Activated naive CD4-positive, alpha-beta T cell treated with anti-CD3 and anti-CD28 coated beads, Interleukin-2, amount 10 ng/mL, durations not matched to agents 7 days and 5 days (primary cell): ENCODE measurements at regions not wholly inside any gene's neighbourhood (a gene's known extent, or its start where the extent isn't known, plus 50 kb on each side); places are given as distances from the start of the nearest gene placed in this dataset.
"Not testable (repeated sequence)": the region's sequence is repeated elsewhere in the genome, so short reads cannot be mapped to it uniquely, and the experiment has no call there.

Experiments
- CTCF ChIA-PET: fragments of 350-600 bp; sonication (Branson Sonifier 250); formaldehyde crosslinking; loops from one replicate; lab custom pipeline; 2021; ENCODE audit warnings: antibody characterized with exemption; lab: Charles Lee
- DNase-seq: peaks from one replicate; pipeline ENCODE4 v3.0.0-alpha.2; 2020
- H3K27ac Mint-ChIP-seq: one replicate; pipeline ENCODE4 v1.8.0; 2021; ENCODE audit warnings: mild to moderate bottlenecking, moderate library complexity, mixed read lengths
- H3K27me3 Mint-ChIP-seq: one replicate; pipeline ENCODE4 v1.8.0; 2021; ENCODE audit warnings: mild to moderate bottlenecking, mixed read lengths
- H3K36me3 Mint-ChIP-seq: one replicate; pipeline ENCODE4 v1.8.0; 2021; ENCODE audit warnings: mixed read lengths
- H3K4me1 Mint-ChIP-seq: one replicate; pipeline ENCODE4 v1.8.0; 2021; ENCODE audit warnings: mixed read lengths
- H3K4me3 Mint-ChIP-seq: one replicate; pipeline ENCODE4 v1.8.0; 2021; ENCODE audit warnings: mild to moderate bottlenecking, moderate library complexity, mixed read lengths
- H3K9me3 Mint-ChIP-seq: one replicate; pipeline ENCODE4 v1.8.0; 2021; ENCODE audit warnings: mixed read lengths

GRCh38 chr7:19560111-19560883 is 148.5 kb downstream of the POLR1F start:
- H3K36me3 Mint-ChIP-seq: no peaks in the 10 kb centered on the region
- CTCF ChIA-PET: no interaction called here
- no peak overlapping the region for H3K4me3 Mint-ChIP-seq
- no peaks in the 10 kb centered on the region for H3K9me3 Mint-ChIP-seq
- DNase-seq: no peak
- H3K27me3 Mint-ChIP-seq: no peaks in the 10 kb centered on the region
- H3K4me1 Mint-ChIP-seq: no peaks in the 10 kb centered on the region
- no peak overlapping the region for H3K27ac Mint-ChIP-seq

DNA sequence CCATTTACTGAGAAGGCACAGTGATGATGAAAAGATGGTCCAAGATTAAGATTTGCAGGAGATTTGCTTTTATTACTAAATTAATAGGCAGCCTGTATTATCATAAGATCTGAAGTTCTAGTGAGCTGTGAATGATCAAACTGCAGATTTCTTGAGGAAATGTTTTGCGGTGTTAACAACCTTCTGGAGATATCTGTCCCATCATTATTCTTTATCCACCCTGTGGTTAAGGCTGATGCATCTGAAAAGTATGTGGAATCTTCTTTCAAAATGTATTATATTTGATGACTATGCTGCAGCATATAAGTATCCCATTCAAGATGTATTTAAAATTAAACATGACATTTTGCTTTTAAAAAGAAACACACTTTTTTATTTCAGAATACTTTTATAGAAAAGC is 150.3 kb downstream of the POLR1F start:
- CTCF ChIA-PET: no interaction called here
- Mint-ChIP-seq H3K4me3 (no peak overlapping the region), H3K36me3 (no peaks in the 10 kb centered on the region), H3K4me1 (no peaks in the 10 kb centered on the region), H3K27me3 (no peaks in the 10 kb centered on the region), H3K27ac (no peak overlapping the region), H3K9me3 (no peaks in the 10 kb centered on the region)
- no peak for DNase-seq

DNA sequence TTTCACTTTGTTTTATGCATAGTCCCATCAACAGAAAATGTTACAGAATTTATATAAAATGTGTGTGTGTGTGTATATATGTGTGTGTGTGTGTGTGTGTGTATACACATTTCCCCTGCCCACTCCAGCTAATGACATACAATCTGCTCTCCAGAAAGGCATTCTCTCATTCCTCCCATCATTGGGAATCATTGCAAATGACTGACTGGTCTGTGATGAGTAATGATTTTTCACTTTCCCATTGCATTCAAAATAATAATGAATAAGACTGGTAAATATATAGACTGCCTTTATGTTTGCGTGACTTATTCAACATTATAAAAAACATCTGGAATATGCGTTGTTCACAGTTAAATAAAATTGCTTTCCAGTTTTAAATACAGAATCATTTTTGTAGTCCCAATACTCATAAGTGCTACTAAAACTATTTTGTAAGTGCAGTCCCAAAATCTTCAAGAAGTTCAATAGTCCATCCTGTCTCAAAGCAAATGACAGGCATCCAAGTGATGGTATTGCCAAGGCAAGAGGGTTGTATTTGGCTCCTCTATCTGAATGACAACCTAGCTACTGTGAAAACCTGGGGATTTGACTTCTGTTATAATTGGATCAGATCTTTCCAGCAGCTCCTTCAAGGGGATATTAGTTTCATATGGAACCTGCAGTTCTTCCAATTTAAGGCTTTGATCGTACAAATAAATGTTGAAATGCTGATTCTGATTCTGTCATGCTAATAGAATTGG is 150.9 kb downstream of the POLR1F start:
- H3K27me3 Mint-ChIP-seq: no peaks in the 10 kb centered on the region
- DNase-seq: no peak
- H3K9me3 Mint-ChIP-seq: no peaks in the 10 kb centered on the region
- no peaks in the 10 kb centered on the region for H3K36me3 Mint-ChIP-seq
- CTCF ChIA-PET: no interaction called here
- H3K4me1 Mint-ChIP-seq: no peaks in the 10 kb centered on the region
- no peak overlapping the region for H3K27ac Mint-ChIP-seq
- H3K4me3 Mint-ChIP-seq: no peak overlapping the region

DNA sequence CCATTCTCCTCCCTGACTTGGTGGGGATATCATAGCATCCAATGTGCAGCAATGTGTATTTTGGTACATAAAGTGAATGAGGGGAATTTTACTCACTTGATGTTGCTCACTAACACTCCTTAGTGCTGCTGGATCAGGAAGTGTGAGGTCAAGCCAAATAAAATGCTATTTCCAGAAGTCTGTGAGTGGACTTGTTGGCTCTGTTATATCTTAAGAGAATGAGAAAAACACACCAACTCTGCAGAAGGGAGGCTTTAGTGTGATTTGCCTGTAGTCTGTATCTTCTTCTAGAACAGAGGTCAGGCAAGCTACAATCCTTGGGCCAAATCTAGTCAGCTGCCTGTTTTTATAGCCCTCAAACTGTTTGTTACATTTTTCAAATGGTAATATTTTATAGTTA is 154.3 kb downstream of the POLR1F start:
- H3K36me3 Mint-ChIP-seq: no peaks in the 10 kb centered on the region
- no peaks in the 10 kb centered on the region for H3K27me3 Mint-ChIP-seq
- H3K9me3 Mint-ChIP-seq: peaks cover 5% of the 10 kb centered on the region
- DNase-seq: no peak
- no peak overlapping the region for H3K4me3 Mint-ChIP-seq
- H3K4me1 Mint-ChIP-seq: no peaks in the 10 kb centered on the region
- CTCF ChIA-PET: no interaction called here
- H3K27ac Mint-ChIP-seq: no peak overlapping the region

DNA sequence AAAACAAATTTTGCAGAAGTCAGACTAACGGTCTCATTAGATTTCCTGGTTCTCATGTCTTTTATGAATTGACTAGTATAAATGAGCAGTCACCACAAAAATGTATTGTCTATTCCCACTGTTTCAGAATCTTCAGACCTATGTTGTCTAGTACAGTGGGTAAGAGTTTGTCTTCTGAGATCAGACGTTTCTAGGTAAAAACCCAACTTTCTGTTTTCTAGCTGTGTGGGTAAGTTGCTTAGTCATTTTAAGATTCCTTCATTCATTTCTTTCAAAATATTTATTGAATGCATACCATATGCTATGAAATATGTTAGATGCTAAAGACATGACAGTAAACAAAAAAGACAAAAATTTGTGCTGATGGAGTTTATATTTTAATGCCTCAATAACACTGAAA is 156.3 kb downstream of the POLR1F start:
- CTCF ChIA-PET: no interaction called here
- no peak overlapping the region for H3K4me3 Mint-ChIP-seq
- no peaks in the 10 kb centered on the region for H3K4me1 Mint-ChIP-seq
- no peak for DNase-seq
- peaks cover 6% of the 10 kb centered on the region for H3K9me3 Mint-ChIP-seq
- no peaks in the 10 kb centered on the region for H3K27me3 Mint-ChIP-seq
- no peak overlapping the region for H3K27ac Mint-ChIP-seq
- no peaks in the 10 kb centered on the region for H3K36me3 Mint-ChIP-seq

DNA sequence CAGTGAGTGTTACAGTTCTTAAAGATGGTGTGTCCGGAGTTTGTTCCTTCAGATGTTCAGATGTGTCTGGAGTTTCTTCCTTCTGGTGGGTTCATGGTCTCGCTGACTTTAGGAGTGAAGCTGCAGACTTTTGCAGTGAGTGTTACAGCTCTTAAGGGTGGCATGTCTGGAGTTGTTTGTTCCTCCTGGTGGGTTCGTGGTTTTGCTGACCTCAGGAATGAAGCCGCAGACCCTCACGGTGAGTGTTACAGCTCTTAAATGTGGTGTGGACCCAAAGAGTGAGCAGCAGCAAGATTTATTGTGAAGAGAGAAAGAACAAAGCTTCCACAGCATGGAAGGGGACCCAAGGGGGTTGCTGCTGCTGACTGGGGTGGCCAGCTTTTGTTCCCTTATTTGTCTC is 159.6 kb downstream of the POLR1F start:
- H3K36me3 Mint-ChIP-seq, H3K4me3 Mint-ChIP-seq, DNase-seq, H3K27ac Mint-ChIP-seq, H3K27me3 Mint-ChIP-seq, H3K4me1 Mint-ChIP-seq, CTCF ChIA-PET: not testable (repeated sequence)
- peaks cover 23% of the 10 kb centered on the region for H3K9me3 Mint-ChIP-seq

DNA sequence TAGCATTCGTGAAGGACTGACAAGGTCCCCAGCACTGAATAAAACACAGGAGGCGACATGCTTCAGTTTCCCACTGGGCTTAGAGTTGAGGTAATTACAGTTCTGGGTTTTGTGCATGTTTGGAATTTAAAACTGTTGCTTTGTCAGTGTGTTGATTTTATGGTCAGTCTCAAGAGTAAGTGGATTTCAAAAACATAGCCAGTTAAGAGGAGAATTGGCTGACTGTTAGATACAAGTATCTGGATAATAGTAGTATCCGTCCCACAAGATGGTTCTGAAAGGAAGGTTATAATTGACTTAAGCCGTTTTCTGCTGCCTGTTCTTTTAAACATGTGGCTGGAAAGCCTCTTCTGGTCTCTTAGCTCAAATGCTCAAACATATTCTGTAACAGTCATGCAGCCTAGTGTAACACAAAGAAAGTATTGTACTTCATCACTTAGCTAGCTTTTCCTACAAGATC is 170.9 kb downstream of the POLR1F start:
- no peaks in the 10 kb centered on the region for H3K27me3 Mint-ChIP-seq
- CTCF ChIA-PET: no interaction called here
- H3K27ac Mint-ChIP-seq: no peak overlapping the region
- no peak overlapping the region for H3K4me3 Mint-ChIP-seq
- H3K4me1 Mint-ChIP-seq: no peaks in the 10 kb centered on the region
- peaks cover 4% of the 10 kb centered on the region for H3K9me3 Mint-ChIP-seq
- no peaks in the 10 kb centered on the region for H3K36me3 Mint-ChIP-seq
- no peak for DNase-seq

- no peaks in the 10 kb centered on the region for H3K36me3 Mint-ChIP-seq
- no peaks in the 10 kb centered on the region for H3K27me3 Mint-ChIP-seq
- no peak for DNase-seq
- no peaks in the 10 kb centered on the region for H3K9me3 Mint-ChIP-seq
- CTCF ChIA-PET: no interaction called here
- H3K27ac Mint-ChIP-seq: no peak overlapping the region
- no peak overlapping the region for H3K4me3 Mint-ChIP-seq
- H3K4me1 Mint-ChIP-seq: no peaks in the 10 kb centered on the region
These were observed 175.6 kb downstream of the POLR1F start for GRCh38 chr7:19533266-19533665.

GRCh38 chr7:19530852-19531251 is 178.0 kb downstream of the POLR1F start:
- Mint-ChIP-seq H3K36me3 (no peaks in the 10 kb centered on the region), H3K27me3 (no peaks in the 10 kb centered on the region), H3K4me1 (no peaks in the 10 kb centered on the region), H3K9me3 (peaks cover 2% of the 10 kb centered on the region), H3K4me3 (no peak overlapping the region), H3K27ac (no peak overlapping the region)
- CTCF ChIA-PET: no interaction called here
- no peak for DNase-seq

DNA sequence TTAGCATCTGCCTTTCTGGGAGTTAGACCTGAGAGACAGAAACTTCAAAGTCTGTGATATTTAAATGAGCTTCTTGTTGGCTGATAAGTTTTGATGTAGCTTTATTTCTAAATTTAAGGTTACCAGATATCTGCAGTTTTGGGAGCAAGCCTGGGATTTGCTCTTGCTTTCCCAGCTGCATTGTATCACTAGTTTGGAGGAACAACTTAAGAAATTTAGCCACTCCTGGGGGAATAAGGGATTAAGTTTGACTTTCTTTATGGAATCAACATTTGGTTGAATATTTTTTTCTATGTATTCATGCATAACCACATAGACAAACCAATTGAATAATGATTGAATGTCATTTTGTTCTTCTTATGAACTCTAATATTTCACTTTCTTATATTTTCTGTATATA is 178.6 kb downstream of the POLR1F start:
- Mint-ChIP-seq H3K4me1 (no peaks in the 10 kb centered on the region), H3K36me3 (no peaks in the 10 kb centered on the region), H3K27ac (no peak overlapping the region), H3K9me3 (peaks cover 2% of the 10 kb centered on the region), H3K27me3 (no peaks in the 10 kb centered on the region), H3K4me3 (no peak overlapping the region)
- CTCF ChIA-PET: no interaction called here
- DNase-seq: no peak

GRCh38 chr7:19526639-19527038 is 182.2 kb downstream of the POLR1F start:
- Mint-ChIP-seq H3K27ac (no peak overlapping the region), H3K27me3 (no peaks in the 10 kb centered on the region), H3K4me3 (no peak overlapping the region), H3K4me1 (no peaks in the 10 kb centered on the region), H3K9me3 (peaks cover 2% of the 10 kb centered on the region), H3K36me3 (no peaks in the 10 kb centered on the region)
- DNase-seq: no peak
- CTCF ChIA-PET: no interaction called here

GRCh38 chr7:19522486-19522885 is 186.4 kb downstream of the POLR1F start:
- DNase-seq: no peak
- H3K9me3 Mint-ChIP-seq: peaks cover 2% of the 10 kb centered on the region
- no peaks in the 10 kb centered on the region for H3K4me1 Mint-ChIP-seq
- no peak overlapping the region for H3K27ac Mint-ChIP-seq
- CTCF ChIA-PET: no interaction called here
- no peaks in the 10 kb centered on the region for H3K27me3 Mint-ChIP-seq
- no peak overlapping the region for H3K4me3 Mint-ChIP-seq
- no peaks in the 10 kb centered on the region for H3K36me3 Mint-ChIP-seq

- H3K4me3 Mint-ChIP-seq: no peak overlapping the region
- no peaks in the 10 kb centered on the region for H3K27me3 Mint-ChIP-seq
- H3K36me3 Mint-ChIP-seq: no peaks in the 10 kb centered on the region
- H3K9me3 Mint-ChIP-seq: peaks cover 4% of the 10 kb centered on the region
- DNase-seq: no peak
- no peak overlapping the region for H3K27ac Mint-ChIP-seq
- H3K4me1 Mint-ChIP-seq: no peaks in the 10 kb centered on the region
- CTCF ChIA-PET: no interaction called here
These were observed 188.4 kb downstream of the POLR1F start for GRCh38 chr7:19520392-19520791.

DNA sequence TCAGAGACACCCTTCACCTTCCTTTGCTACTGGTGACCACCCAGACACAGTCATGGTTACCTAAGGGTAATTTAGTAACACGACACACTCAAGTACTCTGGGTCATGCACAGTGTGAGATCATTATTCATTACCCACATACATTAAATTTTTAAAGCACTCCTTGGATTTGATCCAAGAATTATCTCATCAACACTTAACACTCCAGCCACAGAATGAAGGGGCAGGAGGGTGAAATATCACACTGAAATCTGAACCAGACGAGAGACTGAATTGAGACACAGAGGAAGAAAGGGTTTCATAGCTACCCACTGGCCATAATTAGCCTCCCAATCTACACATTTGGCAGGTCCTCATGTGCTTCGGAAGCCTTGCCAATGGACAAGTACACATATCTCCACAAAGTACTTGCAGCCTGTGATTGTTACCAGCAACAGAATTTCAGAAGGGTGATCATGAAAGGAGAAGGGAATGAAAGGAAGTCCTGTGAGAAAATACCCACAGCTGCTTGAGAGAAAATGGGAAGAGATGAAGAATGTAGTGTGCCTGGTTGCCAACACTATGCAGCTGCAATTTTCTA is 189.3 kb downstream of the POLR1F start:
- H3K4me3 Mint-ChIP-seq: no peak overlapping the region
- H3K27ac Mint-ChIP-seq: no peak overlapping the region
- no peaks in the 10 kb centered on the region for H3K27me3 Mint-ChIP-seq
- no peak for DNase-seq
- CTCF ChIA-PET: no interaction called here
- H3K36me3 Mint-ChIP-seq: no peaks in the 10 kb centered on the region
- no peaks in the 10 kb centered on the region for H3K4me1 Mint-ChIP-seq
- peaks cover 4% of the 10 kb centered on the region for H3K9me3 Mint-ChIP-seq

GRCh38 chr7:19517546-19517945 is 191.3 kb downstream of the POLR1F start:
- H3K9me3 Mint-ChIP-seq, H3K27ac Mint-ChIP-seq, CTCF ChIA-PET, H3K4me3 Mint-ChIP-seq, H3K4me1 Mint-ChIP-seq, H3K27me3 Mint-ChIP-seq, H3K36me3 Mint-ChIP-seq, DNase-seq: not testable (repeated sequence)
